ENCODE measurements at regions not wholly inside any gene's neighbourhood (a gene's known extent, or its start where the extent isn't known, plus 50 kb on each side); places are given as distances from the start of the nearest gene placed in this dataset.

GRCh38 chr18:1891641-1892040, 679.7 kb downstream of the METTL4 start:
- DNase-seq, result no peak

DNA sequence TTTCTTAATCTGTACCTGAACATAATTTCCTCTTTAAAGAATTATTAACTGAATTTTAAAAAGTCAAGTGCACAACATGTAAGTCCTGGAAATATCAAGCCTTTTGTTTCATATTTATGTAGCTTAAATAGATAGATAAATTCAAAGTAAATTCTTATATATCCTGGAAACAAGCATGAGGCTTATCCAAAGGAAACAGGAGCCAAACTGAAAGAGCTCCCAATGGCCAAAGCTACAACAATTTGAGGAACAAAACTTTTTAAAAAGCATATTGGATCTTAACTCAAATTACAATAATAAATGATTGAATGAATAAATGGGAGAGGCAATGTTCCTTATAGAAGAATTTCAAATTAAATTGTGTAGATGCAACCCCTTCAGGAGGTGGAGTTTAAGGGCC, 679.1 kb downstream of the METTL4 start:
- no peak for DNase-seq

- no peak for DNase-seq
Measured at GRCh38 chr18:1895456-1896185, 675.7 kb downstream of the METTL4 start.

DNA sequence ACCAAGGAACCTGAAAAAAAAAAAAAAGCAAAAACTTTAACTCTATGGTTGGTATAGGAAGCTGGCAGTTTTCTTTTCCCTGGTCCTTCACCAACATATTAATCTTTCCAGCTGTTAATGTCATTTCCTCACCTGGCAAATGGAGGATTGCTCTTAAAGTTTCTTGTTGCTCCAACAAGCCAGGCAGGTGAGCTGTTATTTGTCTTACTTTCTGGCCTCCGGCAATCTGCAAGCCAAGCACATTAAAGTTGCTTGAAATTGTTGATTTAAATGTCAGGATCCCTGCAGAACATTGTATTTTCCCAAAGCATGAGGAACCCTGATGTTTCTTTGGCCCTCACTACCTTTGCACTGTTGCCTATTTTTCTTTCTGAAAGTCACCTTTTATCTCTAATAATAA, 664.9 kb downstream of the METTL4 start:
- no peak for DNase-seq

- no peak for DNase-seq
Measured at GRCh38 chr18:1907470-1908206, 663.7 kb downstream of the METTL4 start.

- DNase-seq, result no peak
Measured at GRCh38 chr18:1914489-1914888, 656.8 kb downstream of the METTL4 start.

GRCh38 chr18:1916869-1917523, 654.3 kb downstream of the METTL4 start:
- no peak for DNase-seq

DNA sequence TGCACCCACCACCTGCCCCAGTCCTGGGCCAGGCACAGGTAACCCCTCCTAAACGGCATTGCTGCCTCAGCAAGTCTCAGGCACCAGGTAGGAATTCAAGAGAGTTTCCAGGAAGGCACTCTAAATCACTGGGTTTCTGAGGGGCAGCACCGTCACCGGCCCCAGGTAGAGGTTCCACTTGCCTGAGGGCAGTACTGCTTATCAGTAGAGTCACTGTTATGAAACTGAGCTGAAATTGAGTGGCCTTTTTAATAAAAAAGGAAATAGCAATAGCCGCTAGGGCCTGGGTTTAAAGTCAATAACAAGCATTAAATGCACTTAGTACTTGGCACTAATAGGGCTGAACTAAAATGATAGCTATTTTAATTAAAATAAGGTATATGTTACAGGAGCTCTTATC, 653.7 kb downstream of the METTL4 start:
- no peak for DNase-seq

- DNase-seq, result no peak
Measured at GRCh38 chr18:1922066-1922465, 649.2 kb downstream of the METTL4 start.

GRCh38 chr18:1928711-1929110, 642.6 kb downstream of the METTL4 start:
- no peak for DNase-seq

DNA sequence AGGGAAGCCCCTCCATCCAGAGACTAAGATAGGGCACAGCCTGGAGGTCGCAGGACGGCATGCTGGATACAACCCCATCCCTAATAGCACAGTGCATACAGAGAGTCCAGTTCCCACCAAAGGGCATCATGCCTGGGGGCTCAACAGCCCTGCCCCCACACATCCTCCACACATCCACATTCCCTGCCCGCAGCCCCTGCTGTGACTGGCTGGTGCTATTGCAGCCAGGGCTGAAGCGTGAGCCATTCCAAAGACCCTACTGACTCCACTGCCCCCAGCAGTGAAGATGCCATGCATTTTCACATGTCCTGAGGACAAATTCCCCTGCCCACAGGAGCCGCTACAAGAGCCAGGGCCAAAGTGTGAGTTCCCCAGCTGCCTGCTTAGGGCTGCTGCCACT, 641.6 kb downstream of the METTL4 start:
- DNase-seq, result no peak

DNA sequence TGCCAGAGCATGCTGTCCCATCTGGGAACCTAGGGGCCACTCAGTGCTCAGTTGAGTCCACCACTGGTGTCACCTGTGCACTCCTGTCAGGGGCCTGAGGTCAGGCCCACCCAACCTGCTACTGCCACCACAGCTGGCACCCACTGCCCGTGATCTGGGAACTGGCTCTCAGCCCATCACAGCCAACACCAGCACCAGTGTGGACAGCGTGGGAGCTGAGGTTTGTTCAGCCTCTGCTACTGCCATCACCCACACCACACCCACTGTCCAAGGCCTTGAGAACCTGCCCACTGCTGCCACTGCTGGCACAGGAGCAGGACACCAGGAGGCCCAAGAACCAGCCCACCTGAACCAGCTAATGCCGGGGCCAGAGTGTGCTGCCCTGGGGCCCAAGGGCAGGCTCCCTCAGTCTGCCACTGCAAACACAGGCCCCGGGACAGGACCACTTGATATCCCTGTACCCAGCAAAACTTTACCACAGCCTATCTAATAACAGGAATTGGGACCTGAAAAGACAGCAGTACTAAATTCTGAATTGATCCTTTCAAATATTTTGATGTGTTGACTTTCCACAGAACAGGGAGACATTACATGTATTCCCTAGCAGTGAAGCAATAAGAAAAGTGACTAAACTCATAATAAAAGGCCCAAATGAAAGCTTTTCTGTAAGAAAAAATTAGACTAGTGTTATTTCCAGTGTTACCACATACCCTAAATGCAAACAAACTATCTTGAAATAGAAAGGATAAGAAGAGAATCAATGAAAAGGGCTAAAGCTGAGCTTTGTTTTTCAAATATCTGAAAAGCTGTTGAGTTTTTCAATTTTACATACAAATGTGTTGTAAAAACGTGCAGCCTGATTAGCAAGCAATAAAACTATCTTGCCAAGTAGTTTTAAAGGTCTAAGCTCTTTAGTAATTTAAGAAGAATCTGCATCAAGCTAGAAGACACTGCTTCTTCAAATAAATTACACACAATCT, 640.7 kb downstream of the METTL4 start:
- DNase-seq, result no peak

DNA sequence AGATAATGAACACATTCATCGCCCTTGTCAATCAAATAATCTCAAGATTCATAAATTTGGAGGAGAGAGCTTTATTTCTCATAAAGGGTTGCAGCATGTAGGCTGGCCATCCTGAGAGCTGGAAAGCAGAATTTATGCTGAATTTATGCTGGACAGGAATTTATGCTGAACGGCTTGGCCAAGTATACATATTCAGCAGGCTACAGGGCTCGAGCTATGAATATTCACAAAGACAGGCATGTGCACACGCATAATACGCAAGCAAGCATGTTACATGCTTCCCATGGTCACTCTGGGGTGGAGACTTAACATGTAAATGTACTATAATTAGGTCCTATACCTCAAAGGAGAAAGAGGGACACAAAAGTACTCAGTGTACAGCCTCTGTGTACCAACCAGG, 618.8 kb downstream of the METTL4 start:
- DNase-seq, result no peak

DNA sequence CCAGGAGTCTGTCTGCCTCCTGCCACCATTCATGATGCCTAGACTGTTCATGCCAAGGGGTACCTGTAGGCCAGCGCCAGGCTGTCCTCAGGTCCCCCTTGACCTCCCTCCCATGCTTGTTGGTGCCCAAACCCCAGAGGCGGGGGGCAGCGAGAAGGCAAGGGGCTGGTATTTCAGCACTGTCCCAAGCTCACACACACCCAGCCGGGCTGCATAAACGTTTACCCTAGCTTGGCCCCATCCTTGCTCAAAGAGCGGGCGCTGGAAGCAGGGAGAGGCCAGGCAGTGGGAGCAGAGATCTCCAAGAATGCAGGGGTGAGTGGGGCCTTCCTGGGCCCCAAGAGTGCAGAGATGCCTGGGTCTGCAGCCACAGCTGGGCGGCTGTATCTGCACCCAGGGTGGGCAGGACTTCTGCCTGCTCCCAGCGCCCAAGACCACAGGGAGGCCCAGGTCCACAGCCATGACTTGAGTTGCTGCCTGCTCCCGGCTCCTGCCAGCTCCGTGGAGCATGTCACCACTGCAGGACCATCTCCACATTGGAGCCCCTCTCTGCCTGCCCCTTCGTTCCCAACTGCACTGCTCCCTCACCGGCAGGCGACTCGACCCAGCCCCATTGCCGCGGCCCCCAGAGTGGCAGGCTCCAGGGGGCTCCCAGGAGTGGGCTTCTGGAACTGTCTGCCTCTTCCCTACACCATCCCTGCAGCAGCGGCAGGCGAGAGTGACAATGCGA, 616.6 kb downstream of the METTL4 start:
- no peak for DNase-seq

GRCh38 chr18:1958798-1959197, 612.5 kb downstream of the METTL4 start:
- no peak for DNase-seq

- no peak for DNase-seq
Measured at GRCh38 chr18:1965016-1965415, 606.3 kb downstream of the METTL4 start.

DNA sequence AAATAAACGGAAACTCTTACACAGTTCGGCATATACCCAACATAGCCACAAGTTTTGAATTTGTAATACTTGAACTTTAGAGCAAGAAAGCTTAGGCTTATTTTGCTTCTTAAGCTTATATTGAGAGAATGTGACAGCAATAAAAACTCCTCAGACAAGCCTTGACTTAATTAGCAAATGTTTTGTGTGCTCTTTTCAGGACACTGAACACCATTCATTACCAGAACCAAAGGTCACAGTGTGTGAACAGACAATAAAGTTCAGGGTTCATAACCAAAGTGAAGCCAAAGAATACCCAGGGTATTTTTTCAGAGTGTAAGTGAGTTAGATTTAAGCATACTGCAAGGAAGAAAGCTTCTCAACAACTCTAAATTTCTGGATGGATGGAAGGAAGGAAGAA, 605.8 kb downstream of the METTL4 start:
- DNase-seq, result no peak

DNA sequence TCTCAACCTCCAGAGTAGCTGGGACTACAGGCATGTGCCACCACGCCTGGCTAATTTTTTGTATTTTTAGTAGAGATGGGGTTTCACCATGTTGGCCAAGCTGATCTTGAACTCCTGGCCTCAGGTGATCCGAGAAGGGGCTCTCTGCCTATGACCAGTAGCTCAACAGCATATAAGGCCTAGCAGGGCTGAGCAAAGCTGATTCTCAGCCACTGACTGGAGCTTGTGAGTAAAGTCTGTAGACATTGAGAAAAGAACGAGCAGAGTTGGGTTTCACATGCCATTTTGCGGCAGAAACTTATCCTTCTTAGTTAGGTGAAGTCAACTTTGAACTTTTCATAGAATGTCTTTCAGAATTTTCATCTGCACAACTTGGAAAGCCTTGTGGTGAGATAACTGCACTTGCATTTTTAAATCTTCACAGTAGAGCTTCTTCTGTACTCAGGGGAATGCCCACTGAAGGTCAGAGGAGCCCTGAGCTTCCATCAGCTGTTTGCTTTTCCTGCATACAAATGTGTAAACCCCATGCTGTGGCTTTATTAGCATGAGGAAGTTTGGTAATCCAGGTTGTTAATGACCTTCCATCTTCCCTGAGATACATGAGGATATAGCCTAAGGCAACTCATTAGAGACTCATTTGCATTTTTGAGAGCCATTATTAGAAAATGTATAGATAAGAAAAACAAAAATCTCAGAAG, 602.4 kb downstream of the METTL4 start:
- DNase-seq, result no peak

- DNase-seq, result no peak
Measured at GRCh38 chr18:1976484-1976883, 594.8 kb downstream of the METTL4 start.

DNA sequence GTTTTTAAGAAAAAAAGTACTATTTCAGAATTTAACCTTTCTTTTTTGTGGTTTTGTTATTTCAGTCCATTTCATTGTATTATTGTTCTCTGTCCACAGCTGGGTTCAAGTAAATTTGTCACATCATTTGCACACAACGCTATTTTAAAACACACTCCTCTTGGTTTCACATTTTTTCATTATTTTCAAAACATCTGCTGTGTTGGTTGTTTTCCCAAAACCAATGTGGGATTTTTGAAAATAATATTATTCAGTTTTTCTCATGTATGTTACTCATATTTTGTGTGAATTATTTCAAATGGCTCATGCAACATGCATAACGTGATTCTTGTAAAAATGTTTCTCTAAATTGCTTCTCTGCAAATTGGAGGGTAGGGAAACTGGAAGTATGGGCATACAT, 589.2 kb downstream of the METTL4 start:
- DNase-seq, result no peak

- no peak for DNase-seq
Measured at GRCh38 chr18:1983746-1984515, 587.4 kb downstream of the METTL4 start.
